Choroid plexus epithelial cell (primary cell): ENCODE measurements at regions not wholly inside any gene's neighbourhood (a gene's known extent, or its start where the extent isn't known, plus 50 kb on each side); places are given as distances from the start of the nearest gene placed in this dataset.

Experiments used
- DNase-seq: peaks from one replicate; pipeline ENCODE4 v3.0.0-alpha.2; 2010; ENCODE audit warnings: low read depth
- H3K4me3 ChIP-seq: 2 replicates; pipeline ENCODE4 v1.5.1; 2011; ENCODE audit warnings: low read depth, mild to moderate bottlenecking, control low read depth, low read length, moderate library complexity
- CTCF ChIP-seq: conservative IDR thresholded peaks from 2 replicates; pipeline ENCODE4 v1.5.1; 2011; ENCODE audit warnings: low read depth, mild to moderate bottlenecking, control low read depth, inconsistent platforms, low read length, moderate library complexity

GRCh38 chr14:34336501-34336900 lies 125.5 kb downstream of the SPTSSA start:
- no peak overlapping the region for H3K4me3 ChIP-seq
- DNase-seq = no peak
- no peak for TF ChIP-seq CTCF

GRCh38 chr14:34335968-34336367 lies 126.1 kb downstream of the SPTSSA start:
- TF ChIP-seq CTCF = no peak
- no peak for DNase-seq
- H3K4me3 ChIP-seq = no peak overlapping the region

GRCh38 chr14:34334329-34334728 lies 127.7 kb downstream of the SPTSSA start:
- no peak for DNase-seq
- no peak for TF ChIP-seq CTCF
- H3K4me3 ChIP-seq = no peak overlapping the region

DNA sequence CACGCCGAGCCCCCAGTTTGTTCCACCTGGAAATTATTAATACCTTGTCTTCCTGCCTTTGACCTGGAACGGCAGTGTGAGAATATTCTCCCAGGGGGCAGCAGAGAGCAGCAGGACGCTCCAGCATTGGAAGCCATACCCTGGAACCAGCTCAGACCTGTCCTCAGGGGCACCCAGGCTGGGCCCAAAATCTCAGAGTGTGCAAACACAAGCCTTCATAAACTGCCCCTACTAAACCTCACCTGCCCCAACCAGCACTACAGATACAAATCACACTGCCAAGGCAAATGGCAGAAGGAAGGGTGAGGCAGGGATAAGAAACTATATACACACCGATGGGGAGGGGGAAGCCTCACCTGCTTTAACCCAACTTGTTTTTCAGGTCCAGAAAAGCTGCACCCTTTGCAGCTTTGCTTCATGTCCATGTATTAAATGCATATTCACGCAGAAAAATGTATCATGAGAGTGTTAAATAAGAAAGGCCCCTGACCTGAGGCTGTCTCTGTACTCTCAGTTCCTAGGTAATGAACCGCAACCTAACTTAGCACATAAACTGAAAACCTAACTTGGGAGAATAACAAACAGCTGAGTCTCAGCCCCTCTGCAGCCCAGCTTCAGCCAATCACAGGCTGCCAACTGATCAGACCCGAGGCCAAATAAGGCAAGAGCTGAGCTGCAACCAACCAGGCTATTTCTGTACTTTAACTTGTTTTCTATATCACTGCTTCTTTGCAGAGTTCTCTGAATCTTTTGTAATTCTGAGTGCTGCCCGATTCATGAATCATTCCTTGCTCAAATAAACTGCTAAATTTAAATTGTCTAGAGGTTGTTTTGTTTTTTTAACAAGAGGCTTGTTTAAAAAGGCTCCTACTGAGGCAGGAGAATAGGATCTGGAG lies 130.1 kb downstream of the SPTSSA start:
- TF ChIP-seq CTCF = peak; percentile 91
- H3K4me3 ChIP-seq = no peak overlapping the region
- DNase-seq = peak; percentile 78

- TF ChIP-seq CTCF = no peak
- DNase-seq = no peak
- no peak overlapping the region for H3K4me3 ChIP-seq
Observed at GRCh38 chr14:34330846-34331245, 131.2 kb downstream of the SPTSSA start.

GRCh38 chr14:34329301-34329700 lies 132.7 kb downstream of the SPTSSA start:
- DNase-seq = no peak

More at GRCh38 chr14:34329301-34329700, 132.7 kb downstream of the SPTSSA start:
- no peak overlapping the region for H3K4me3 ChIP-seq
- TF ChIP-seq CTCF = no peak
